Eye (tissue), 1 donor: ENCODE measurements at regions not wholly inside any gene's neighbourhood (a gene's known extent, or its start where the extent isn't known, plus 50 kb on each side); places are given as distances from the start of the nearest gene placed in this dataset.

ENCODE experiments used
- DNase-seq: peaks from one replicate; pipeline ENCODE4 v3.0.0-alpha.2; 2015

- no peak for DNase-seq
Measured at GRCh38 chr1:87165177-87165576, 163.5 kb upstream of the LMO4 start.

GRCh38 chr1:87167157-87167789 is 161.4 kb upstream of the LMO4 start:
- DNase-seq: no peak

GRCh38 chr1:87167848-87168525 is 160.7 kb upstream of the LMO4 start:
- DNase-seq: peak; percentile 44

- no peak for DNase-seq
Measured at GRCh38 chr1:87169263-87169910, 159.3 kb upstream of the LMO4 start.

- no peak for DNase-seq
Measured at GRCh38 chr1:87170157-87170556, 158.5 kb upstream of the LMO4 start.

- no peak for DNase-seq
Measured at GRCh38 chr1:87170931-87171598, 157.6 kb upstream of the LMO4 start.

GRCh38 chr1:87173231-87173630 is 155.4 kb upstream of the LMO4 start:
- DNase-seq: no peak

- no peak for DNase-seq
Measured at GRCh38 chr1:87174724-87175245, 153.9 kb upstream of the LMO4 start.

- DNase-seq: no peak
Measured at GRCh38 chr1:87176087-87176486, 152.6 kb upstream of the LMO4 start.

- no peak for DNase-seq
Measured at GRCh38 chr1:87176514-87176913, 152.2 kb upstream of the LMO4 start.

- DNase-seq: no peak
Measured at GRCh38 chr1:87178441-87178840, 150.2 kb upstream of the LMO4 start.

- DNase-seq: no peak
Measured at GRCh38 chr1:87179076-87179810, 149.4 kb upstream of the LMO4 start.

GRCh38 chr1:87179851-87180519 is 148.7 kb upstream of the LMO4 start:
- no peak for DNase-seq

- DNase-seq: no peak
Measured at GRCh38 chr1:87180682-87181081, 148.0 kb upstream of the LMO4 start.

- DNase-seq: no peak
Measured at GRCh38 chr1:87182611-87183010, 146.1 kb upstream of the LMO4 start.

GRCh38 chr1:87185077-87185476 is 143.6 kb upstream of the LMO4 start:
- DNase-seq: no peak

- DNase-seq: no peak
Measured at GRCh38 chr1:87186346-87186745, 142.3 kb upstream of the LMO4 start.

GRCh38 chr1:87188640-87189039 is 140.0 kb upstream of the LMO4 start:
- DNase-seq: no peak

GRCh38 chr1:87190402-87190801 is 138.3 kb upstream of the LMO4 start:
- DNase-seq: no peak

GRCh38 chr1:87191646-87192045 is 137.0 kb upstream of the LMO4 start:
- no peak for DNase-seq

GRCh38 chr1:87194271-87194774 is 134.4 kb upstream of the LMO4 start:
- no peak for DNase-seq

GRCh38 chr1:87194856-87195255 is 133.8 kb upstream of the LMO4 start:
- no peak for DNase-seq
